Nucleus accumbens (tissue), 56 donors: ENCODE measurements at regions not wholly inside any gene's neighbourhood (a gene's known extent, or its start where the extent isn't known, plus 50 kb on each side); places are given as distances from the start of the nearest gene placed in this dataset.

Experiments used
- DNase-seq, 56 donors: peaks; one replicate each; lab custom pipeline; 2025; lab: John Stamatoyannopoulos, UW

DNA sequence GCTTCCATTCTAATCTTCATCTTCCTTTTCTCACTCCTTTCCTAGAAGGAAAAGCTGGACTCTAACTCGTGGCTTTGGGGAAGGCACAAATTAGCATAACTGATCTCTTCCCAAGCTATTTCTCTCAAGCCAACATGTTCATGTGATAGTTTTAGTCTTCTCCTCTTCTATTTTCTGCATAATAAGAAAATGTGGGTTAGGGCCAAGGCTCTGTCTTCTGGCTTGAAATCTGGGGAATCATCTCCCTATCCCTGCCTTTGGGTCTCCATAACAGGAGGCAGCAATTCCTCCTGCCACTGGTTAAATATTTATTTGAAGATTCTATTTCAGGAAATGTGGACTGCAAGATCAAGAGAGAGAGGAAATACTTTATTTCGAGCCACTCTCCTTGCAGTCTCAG, 1669.6 kb downstream of the MAT2B start:
- no peak for DNase-seq

DNA sequence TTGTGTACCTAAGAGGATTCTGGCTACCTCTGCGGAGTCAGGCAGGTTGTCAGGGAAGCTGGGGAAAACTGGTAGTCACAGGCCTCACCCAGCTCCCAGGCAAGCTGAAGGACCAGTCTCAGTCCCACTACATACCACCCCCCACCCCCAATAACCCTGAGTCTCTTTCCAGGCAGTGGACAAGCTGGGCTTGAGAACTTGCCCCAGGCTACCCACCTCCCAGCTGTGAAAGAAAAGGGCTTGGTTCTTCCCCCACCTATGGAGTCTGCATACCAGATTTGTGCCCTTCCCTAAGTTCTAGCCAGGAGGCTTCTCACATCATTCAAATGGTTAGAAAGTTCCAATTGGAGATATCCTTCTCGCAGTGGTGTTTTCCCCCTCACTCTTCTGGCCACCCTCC, 1678.8 kb downstream of the MAT2B start:
- DNase-seq, result no peak

DNA sequence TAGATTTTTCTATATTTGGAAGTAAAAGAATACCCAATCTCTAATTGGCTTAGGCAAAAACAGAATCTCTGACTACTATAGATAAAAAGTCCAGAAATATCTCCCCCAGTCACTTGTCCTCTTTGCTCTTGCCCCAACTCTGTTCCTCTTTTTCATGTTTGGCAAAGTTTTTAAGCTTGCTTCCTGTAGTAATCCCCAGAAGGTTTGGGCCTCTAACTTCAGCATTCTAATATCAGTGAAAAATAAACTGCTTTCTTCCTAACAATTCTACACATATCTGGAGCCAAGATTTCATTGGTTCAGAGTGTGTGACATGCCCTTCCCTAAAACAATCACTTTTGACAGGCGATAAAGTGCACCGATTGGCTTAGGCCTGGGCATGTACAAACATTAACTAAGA, 1680.3 kb downstream of the MAT2B start:
- peak in 1 of 56 donors; percentile 3 for DNase-seq

DNA sequence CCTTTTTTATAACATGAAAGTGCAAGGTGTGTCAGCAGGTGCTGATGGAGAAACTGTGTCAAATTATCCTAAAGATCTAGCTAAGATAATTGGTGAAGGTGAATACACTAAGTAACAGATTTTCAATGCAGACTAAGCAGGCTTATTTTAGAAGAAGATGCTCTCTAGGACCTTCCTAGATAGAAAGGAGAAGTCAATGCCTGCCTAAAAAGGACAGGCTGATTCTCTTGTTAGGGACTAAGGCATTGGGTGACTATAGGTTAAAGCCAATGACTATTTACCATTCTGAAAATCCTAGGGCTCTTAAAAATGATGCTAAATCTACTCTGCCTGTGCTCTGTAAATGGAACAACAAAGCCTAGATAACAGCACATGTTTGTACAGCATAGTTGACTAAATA, 1682.4 kb downstream of the MAT2B start:
- DNase-seq, result no peak

DNA sequence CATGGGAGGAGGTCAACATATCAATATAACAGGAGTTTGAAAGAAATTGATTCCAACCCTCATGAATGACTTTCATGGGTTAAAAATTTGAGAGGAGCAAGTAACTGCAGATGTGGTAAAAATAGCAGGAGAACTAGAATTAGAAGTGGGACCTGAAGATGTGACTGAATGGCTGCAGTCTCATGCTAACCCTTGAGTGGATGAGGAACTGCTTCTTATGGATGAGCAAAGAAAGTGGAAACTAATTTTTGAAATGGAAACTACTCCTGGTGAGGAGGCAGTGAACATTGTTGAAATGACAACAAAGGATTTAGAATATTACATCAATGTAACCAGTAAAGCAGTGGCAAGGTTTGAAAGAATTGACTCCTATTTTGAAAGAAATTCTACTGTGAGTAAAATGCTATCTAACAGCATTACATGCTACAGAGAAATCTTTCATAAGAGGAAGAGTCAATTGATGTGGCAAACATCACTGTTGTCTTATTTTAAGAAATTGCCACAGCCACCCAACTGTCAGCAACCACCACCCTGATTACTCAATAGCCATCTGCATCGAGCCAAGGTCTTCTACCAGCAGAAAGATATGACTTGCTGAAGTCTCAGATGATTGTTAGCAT, 1683.2 kb downstream of the MAT2B start:
- no peak for DNase-seq

DNA sequence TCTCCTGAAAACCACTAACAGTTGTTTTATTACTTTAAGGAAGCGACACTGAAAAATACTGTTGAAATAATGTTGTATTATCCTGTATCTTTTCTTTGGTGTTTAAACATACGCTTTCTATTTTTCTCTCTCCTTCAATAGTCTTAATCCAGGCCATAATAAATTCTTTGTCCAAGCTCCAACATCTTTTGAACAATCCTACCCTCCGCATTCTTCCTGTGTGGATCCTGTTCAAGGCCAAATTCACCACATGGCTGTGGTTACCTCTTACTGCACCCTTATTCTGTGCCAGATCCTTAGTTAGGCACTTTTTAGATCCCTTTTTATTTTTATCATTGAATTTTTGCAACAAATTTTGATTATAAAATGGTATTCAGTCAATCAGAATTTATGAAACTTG, 1691.5 kb downstream of the MAT2B start:
- DNase-seq, result no peak

DNA sequence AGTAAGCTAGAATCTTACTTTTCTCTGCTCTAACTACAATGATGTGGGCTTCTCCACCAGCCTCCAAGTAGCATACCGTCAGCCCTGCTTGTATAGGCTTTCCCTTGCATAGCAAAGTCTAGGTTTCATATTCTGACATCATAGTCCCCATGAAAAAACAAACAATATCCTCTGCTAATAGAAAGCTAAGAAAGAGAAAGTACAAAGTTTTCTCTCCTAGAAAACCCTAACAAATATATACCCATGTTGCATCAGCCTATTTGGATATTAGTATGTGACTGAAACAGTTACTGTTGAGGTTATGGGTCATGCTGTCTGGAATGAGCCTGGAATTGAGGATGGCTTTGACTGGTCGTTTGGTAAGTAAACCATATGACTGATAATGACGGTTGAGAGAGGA, 1696.0 kb downstream of the MAT2B start:
- no peak for DNase-seq

DNA sequence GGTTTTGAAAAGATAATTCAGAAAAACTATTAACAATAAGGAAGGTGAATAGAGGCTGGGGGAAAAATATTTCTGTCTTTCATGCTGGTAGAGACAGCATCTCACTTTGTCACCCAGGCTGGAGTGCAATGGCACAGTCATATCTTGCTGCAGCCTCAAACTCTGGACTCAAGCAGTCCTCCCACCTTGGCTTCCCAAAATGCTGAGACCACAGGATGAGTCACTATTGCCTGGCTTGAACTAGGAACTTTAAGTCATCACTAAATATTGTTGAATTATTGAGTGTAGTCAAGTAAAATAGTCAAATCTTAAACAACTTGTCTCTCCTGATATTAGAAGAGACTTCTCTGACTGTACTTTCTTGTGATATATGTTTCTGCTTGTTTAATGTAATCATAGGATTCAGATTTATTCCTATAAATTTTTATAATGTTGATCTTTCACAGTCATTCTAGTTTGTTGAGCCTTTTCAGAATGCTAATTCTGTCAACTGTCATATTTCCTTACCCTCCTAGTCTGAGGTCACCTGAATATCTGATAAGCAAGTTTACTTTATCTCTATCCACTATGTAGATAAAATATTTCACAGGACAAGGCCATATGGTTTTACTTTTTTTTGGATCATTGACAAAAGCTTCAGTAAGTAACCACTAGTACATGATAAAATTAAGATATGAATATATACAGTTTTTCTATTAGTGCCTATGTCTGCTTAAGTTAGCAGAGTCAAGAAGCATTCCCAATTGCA, 1696.5 kb downstream of the MAT2B start:
- DNase-seq, result no peak

DNA sequence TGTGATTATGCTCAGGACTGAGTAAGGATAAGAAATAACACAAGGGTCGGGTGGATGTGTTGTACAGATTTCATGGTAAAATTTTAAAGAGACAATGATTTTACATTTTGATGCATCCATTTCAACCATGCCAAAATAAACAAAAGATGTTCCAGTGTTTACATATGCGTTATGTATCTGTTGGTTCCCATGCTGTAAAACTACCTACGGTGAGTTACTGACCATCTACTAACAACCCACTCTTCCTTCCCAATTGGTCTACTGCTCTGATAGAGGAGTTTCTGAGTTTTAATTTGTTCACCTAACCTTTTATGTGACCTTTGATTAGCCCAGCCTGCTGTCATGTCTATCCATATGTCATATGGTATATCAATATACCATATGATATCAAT, 1697.1 kb downstream of the MAT2B start:
- no peak for DNase-seq

DNA sequence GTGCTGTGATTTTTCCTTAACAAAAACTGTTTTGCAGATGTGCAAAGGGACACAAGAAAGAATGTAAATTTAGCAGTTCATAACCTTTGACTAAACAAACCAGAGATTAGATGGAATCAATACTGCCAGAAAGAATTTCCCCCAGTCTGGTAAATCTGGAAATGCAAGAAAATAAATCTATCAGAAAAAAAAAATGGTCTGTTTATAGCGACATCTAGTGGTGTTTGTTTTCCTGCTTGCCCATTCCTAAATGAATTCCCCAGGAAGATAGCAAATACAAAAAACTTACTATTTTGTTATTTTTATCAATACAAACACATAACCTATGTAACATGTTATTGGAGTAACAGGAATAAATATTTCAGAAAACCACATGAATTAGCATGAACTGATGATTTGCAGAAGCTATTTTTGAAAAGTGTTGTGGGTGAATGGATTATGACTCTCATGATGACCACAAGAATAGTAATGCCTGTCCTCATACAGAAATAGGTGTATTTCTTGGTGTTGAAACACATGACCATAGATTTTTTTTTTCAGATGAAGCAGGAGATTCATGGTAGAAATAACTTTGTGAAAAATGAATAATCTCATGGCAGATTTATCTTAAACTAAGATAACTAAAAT, 1703.8 kb downstream of the MAT2B start:
- DNase-seq, result no peak

DNA sequence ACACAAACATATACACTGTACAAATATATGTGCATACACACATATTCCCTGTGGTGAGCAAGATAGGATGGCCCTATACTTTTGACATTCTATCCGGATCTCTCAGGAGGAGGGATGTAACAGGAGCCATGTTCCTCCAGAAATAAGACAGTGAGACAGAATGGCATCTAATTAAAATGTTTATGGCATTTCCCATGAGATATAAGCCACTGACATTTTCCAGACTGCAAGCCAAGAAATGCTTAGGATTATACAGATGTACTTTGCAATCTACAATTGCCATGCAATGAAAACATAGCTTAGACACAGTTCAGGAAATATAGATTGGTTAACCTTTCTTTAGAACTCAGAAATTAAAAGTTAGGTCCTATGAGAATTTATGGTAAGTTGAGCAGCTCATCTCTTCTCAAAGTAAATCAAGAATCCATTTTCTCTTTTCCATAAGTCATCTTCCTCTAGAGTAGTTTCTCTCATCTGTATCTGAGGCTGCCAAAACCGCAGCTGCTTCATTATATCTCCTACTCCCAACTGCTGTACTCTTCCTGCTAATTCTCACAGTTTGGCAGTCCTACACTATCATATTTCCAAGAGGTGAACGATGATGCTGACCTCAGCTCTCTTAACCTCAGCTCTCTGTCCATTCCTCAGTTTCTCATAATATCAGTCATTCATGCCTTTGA, 1719.1 kb downstream of the MAT2B start:
- no peak for DNase-seq

DNA sequence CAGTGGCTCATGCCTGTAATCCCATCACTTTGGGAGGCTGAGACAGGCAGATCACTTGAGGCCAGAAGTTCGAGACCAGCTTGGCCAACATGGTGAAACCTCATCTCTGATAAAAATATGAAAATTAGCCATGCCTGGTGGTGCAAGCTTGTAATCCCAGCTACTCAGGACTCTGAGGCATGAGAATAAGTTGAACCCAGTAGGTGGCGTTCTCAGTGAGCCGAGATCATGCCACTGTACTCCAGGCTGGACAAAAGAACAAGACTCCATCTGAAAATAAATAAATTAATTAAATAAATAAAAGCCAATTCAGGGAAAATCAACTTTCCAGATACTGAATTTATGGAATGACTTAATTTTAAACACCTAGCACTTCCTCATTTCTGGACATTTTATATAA, 1722.1 kb downstream of the MAT2B start:
- no peak for DNase-seq

DNA sequence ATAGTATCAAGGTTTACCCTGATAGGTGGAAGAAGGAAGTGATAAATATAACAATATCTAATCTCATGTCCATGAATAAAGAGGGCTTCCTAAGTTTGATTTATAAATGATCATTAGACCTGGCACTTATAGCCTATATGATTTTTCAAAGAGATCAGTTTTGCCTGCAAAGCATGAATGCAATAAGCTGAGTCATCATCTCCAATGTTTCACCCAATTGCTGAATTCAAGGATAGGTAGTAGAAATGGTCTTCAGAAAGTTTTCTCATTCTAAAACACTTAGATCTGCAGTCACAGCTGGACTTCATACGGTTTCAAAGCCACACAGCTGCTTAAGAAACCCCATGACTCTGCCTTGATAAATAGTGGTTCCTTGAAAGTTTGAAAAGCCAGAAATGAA, 1722.8 kb downstream of the MAT2B start:
- DNase-seq, result no peak

DNA sequence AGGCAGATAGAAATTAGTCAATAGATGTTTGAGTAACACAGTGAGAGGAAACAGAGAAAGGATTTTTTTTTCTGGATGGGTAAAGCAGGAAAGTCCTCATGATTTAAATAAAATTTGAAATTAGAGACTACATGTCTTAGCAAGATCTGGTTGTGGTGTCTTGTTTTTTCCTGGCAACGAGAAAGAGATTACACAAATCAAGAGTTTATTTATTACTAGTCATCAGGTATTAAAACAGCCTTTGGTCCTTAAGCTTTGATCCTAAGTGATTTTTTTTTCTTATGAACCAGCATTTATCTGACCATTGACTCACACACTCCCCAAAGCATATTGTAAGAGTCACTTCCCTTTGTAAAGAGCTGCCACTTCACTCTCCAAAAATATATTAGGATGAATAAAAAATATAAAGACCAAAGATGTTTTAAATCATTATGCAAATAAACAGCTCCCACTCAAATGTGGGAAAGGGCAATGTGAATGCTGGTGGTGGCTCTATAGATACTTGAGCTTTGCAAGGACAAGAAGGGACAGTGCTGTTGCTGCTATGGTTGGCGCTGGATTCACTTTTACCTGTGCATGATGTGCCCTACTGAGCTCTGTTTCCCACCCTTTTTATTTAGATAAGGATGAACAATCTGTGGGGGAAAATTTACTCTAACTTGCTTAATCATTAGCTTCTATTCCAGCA, 1726.5 kb downstream of the MAT2B start:
- DNase-seq, result no peak

DNA sequence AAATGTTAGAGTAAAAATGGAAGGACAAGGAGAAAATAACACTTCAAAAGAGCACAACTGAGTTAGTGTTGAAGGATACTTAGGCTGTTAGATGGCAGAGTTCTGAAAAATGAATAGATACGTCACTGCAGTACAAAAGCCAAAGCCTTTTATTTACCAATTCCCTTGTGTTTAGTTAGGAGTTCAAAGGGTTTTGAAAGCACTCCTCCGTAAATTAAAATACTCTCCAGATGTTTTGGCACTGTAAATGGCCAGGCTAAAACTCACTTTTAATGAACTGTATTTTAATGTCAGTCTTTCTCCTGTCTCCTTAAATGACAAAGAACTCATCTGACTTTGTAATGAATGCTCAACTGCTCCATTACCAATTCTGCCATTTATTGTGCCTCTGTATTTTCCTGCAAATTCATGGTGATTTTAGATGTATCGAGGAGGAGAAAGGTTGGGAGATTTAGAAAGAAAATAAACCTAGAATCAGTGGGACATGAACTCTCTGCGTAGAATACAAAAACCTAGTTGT, 1727.2 kb downstream of the MAT2B start:
- no peak for DNase-seq

DNA sequence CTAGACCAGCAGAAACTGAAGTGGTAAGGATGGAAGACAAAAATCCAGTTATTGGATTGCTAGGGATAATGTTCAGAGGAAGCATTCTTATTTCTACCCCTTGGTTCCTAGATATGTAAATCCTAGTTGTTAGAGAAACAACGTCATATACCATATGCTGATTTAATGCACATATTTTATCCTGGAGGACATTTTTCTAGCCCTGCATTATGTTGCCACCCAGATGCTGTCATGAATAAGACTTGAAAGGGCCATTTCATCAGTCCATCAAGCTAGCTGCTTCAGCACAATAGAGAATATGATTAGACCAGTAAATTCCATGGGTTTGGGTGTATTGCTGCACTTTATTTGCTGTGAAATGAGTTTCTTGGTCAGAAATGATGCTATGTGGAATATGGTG, 1736.4 kb downstream of the MAT2B start:
- DNase-seq, result no peak

DNA sequence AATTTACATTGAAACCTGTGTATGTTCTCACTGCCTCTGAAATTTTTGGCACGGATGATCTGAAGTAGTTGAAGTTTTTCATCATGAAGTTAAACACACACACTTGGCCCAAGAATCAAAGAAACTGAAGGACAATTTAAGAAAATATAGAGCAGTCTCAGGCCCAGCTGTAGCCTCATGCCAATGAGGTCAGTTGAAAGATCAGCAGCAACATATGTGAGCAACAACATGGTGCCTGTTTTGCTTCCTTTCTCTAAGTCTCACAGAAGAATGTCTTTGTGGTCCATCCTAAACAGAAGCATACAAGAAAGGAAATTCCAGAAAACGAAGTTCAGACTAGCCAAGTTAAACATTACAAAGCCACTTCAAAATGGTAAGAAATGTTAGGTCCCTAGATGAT, 1737.2 kb downstream of the MAT2B start:
- no peak for DNase-seq

DNA sequence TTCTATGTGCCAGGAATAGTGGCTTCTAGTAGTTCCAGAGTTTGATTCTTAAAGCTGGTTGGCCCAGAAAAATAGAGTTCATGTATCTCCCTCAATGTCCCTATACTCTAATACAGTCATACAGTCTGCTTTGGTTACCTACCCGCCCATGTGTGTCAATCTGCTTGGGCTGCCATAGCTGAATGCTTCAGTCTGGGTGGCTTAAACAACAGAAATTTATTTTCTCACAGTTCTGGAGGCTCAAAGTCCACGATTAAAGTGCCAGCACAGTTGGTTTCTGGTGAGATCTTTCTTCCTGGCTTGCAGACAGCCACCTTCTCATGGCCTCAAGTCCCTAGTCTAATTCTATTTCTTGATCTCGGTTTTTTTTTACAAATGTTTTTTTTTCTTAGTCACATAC, 1739.0 kb downstream of the MAT2B start:
- DNase-seq, result no peak

DNA sequence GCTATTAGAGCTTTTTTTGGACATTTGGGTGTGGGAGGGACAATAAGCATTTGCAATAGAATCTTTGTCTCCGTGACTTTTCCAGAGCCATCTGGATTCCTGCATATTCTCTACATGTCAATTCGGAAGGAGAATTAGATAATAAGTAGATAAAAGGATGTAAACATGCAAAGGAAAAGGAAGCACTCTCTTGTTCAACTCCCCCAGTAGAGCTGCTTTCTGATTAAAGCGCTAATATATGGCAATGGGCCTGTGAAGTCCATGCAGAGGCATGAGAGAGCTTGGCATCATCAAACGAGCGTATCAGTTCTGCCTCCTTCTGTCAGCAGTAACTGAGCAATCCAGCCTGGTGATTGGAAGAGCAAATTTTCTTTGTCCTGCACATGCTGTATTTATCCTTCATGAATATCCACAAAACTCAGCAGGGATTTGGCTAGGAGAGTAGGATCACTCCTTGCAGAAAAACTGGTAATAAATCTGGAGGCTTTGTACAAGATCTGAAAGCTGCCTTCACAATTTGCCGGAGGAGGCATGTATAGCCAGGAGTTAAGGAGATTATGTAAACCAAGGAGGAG, 1752.9 kb downstream of the MAT2B start:
- DNase-seq, result no peak

DNA sequence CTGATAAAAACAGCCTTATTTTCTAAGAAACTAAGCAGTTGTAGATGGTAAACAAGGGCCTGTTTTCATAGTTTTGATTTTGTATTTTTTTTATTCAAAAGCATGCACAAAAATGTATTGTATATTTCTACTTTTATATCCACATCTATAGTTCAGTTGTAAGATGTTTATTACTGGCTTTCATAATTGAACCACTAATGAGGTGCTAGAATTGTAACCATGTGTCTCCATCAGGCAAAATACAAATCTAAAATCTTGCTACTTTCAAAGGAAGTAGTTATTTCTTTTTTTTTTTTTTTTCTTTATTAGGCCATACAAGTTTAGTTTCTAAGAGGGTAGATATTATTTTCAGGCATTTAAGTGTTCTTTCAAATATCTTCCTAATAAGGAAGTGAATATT, 1755.0 kb downstream of the MAT2B start:
- no peak for DNase-seq
